ENCODE measurements at regions not wholly inside any gene's neighbourhood (a gene's known extent, or its start where the extent isn't known, plus 50 kb on each side); places are given as distances from the start of the nearest gene placed in this dataset.

GRCh38 chr1:113233441-113233840 is 156.9 kb upstream of the MAGI3 start:
- TF ChIP-seq POLR2A (IDR thresholded peaks at IDR 0.05; ENCODE audit: low read depth, low read length): no peak
- TF ChIP-seq POLR2AphosphoS5 (IDR thresholded peaks at IDR 0.05; ENCODE audit: low read depth, low read length): no peak
- no peak for TF ChIP-seq TAF1 (IDR thresholded peaks at IDR 0.05; ENCODE audit: borderline replicate concordance, low read depth, low read length)
